Endodermal cell (in vitro differentiated cells): ENCODE measurements at regions not wholly inside any gene's neighbourhood (a gene's known extent, or its start where the extent isn't known, plus 50 kb on each side); places are given as distances from the start of the nearest gene placed in this dataset.

Experiments
- DNase-seq: peaks from one replicate; pipeline ENCODE4 v3.0.0-alpha.2; 2017
- H3K27ac ChIP-seq: 2 replicates; pipeline ENCODE4 v1.5.1; 2013; ENCODE audit warnings: mild to moderate bottlenecking, low read depth, low read length, moderate library complexity
- H3K27me3 ChIP-seq: 2 replicates; pipeline ENCODE4 v1.6.1; 2013; ENCODE audit warnings: mild to moderate bottlenecking, low read length, moderate library complexity; ENCODE audit not compliant: insufficient read depth, control insufficient read depth, poor library complexity, severe bottlenecking
- H3K36me3 ChIP-seq: 2 replicates; pipeline ENCODE4 v1.7.0; 2013; ENCODE audit warnings: mild to moderate bottlenecking, low read length, moderate library complexity; ENCODE audit not compliant: control insufficient read depth, insufficient read depth
- H3K4me1 ChIP-seq: one replicate; pipeline ENCODE4 v1.7.0; 2013; ENCODE audit warnings: low read length; ENCODE audit not compliant: control insufficient read depth, insufficient read depth
- H3K4me3 ChIP-seq: 2 replicates; pipeline ENCODE4 v1.5.1; 2013; ENCODE audit warnings: mild to moderate bottlenecking, low read length, moderate library complexity
- H3K9ac ChIP-seq: 2 replicates; pipeline ENCODE4 v1.6.1; 2013; ENCODE audit warnings: mild to moderate bottlenecking, low read length, moderate library complexity; ENCODE audit not compliant: poor library complexity, severe bottlenecking; ENCODE audit errors: extremely low read depth
- H3K9me3 ChIP-seq: 2 replicates; pipeline ENCODE4 v1.6.1; 2013; ENCODE audit warnings: mild to moderate bottlenecking, low read length, moderate library complexity; ENCODE audit not compliant: control insufficient read depth
- H3K27ac Mint-ChIP-seq: 2 replicates; pipeline ENCODE4 v1.8.0; 2020; ENCODE audit warnings: mixed read lengths
- H3K27me3 Mint-ChIP-seq: 2 replicates; pipeline ENCODE4 v1.8.0; 2021; ENCODE audit warnings: mild to moderate bottlenecking, mixed read lengths; ENCODE audit not compliant: insufficient read depth
- H3K36me3 Mint-ChIP-seq: 2 replicates; pipeline ENCODE4 v1.8.0; 2020; ENCODE audit warnings: low read depth, mixed read lengths
- H3K4me1 Mint-ChIP-seq: 2 replicates; pipeline ENCODE4 v1.8.0; 2020; ENCODE audit warnings: mixed read lengths
- H3K4me3 Mint-ChIP-seq: 2 replicates; pipeline ENCODE4 v1.8.0; 2020; ENCODE audit warnings: mild to moderate bottlenecking, moderate library complexity, mixed read lengths
- H3K9me3 Mint-ChIP-seq: 2 replicates; pipeline ENCODE4 v1.8.0; 2020; ENCODE audit warnings: mild to moderate bottlenecking, mixed read lengths
- CTCF ChIP-seq: fragments of 200-600 bp; sonication (generic); conservative IDR thresholded peaks from 2 replicates; pipeline ENCODE4 v1.5.0; 2021; ENCODE audit warnings: antibody characterized with exemption, mild to moderate bottlenecking
- WGBS, 2 experiments: methylation state at CpG; one replicate each; pipeline versions ENCODE4 v1.1.5 to v1.1.7; 2013; ENCODE audit warnings: missing lambda C conversion rate in 2 of 2, mixed read lengths in 1 of 2; ENCODE audit not compliant: insufficient coverage in 1 of 2, insufficient read length in 1 of 2; 5-methylcytosine and 5-hydroxymethylcytosine counted together

- H3K27me3 Mint-ChIP-seq = no peaks in the 10 kb centered on the region
Measured at GRCh38 chr9:110083866-110084265, 124.1 kb downstream of the C9orf152 start.

GRCh38 chr9:110086537-110086936 is 121.4 kb downstream of the C9orf152 start:
- H3K4me1 Mint-ChIP-seq = peaks cover 14% of the 10 kb centered on the region
- Histone ChIP-seq H3K4me1 (no peaks in the 10 kb centered on the region), H3K9ac (no peak overlapping the region), H3K27me3 (no peaks in the 10 kb centered on the region), H3K27ac (no peak overlapping the region), H3K4me3 (no peak overlapping the region), H3K9me3 (no peaks in the 10 kb centered on the region), H3K36me3 (no peaks in the 10 kb centered on the region)
- no peak overlapping the region for H3K27ac Mint-ChIP-seq
- H3K36me3 Mint-ChIP-seq = no peaks in the 10 kb centered on the region
- WGBS, 2 experiments = 83 to 98% methylated on average over 1 of the region's 1 CpG
- no peak for DNase-seq
- TF ChIP-seq CTCF = no peak
- no peaks in the 10 kb centered on the region for H3K27me3 Mint-ChIP-seq
- no peaks in the 10 kb centered on the region for H3K9me3 Mint-ChIP-seq
- no peak overlapping the region for H3K4me3 Mint-ChIP-seq

More at GRCh38 chr9:110083866-110084265, 124.1 kb downstream of the C9orf152 start:
- DNase-seq = no peak
- no peak for TF ChIP-seq CTCF
- Mint-ChIP-seq H3K4me3 (no peak overlapping the region), H3K36me3 (no peaks in the 10 kb centered on the region), H3K4me1 (peaks cover 13% of the 10 kb centered on the region), H3K27ac (no peak overlapping the region), H3K9me3 (no peaks in the 10 kb centered on the region)
- H3K9me3 ChIP-seq = no peaks in the 10 kb centered on the region
- no peaks in the 10 kb centered on the region for H3K27me3 ChIP-seq
- H3K4me3 ChIP-seq = no peak overlapping the region
- H3K9ac ChIP-seq = no peak overlapping the region
- WGBS, 2 experiments = 92 to 97% methylated on average over 3 of the region's 3 CpGs
- no peaks in the 10 kb centered on the region for H3K36me3 ChIP-seq
- no peak overlapping the region for H3K27ac ChIP-seq
- no peaks in the 10 kb centered on the region for H3K4me1 ChIP-seq

DNA sequence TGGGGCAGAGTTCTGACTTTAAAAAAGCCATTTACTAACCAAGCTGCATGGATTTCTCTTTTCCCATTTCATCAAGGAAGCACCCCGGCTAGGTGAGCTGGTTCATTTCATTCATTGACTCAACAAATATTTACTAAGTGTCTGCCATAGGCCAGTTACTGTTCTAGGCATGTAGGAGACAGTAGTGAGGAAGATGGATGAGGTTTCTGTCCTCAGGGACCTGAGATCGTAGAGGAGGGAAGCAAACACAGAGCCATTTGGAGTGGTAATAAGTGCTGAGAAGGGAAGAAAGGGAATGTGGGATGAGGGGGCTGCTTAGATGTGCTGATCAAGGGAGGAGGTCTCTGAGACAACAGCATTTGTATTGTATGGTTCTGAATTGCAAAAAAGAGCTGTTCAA is 120.4 kb downstream of the C9orf152 start:
- peaks cover 11% of the 10 kb centered on the region for H3K4me1 Mint-ChIP-seq
- Histone ChIP-seq H3K36me3 (no peaks in the 10 kb centered on the region), H3K9ac (no peak overlapping the region), H3K4me3 (no peak overlapping the region), H3K27me3 (no peaks in the 10 kb centered on the region), H3K27ac (no peak overlapping the region), H3K4me1 (no peaks in the 10 kb centered on the region), H3K9me3 (no peaks in the 10 kb centered on the region)
- no peaks in the 10 kb centered on the region for H3K9me3 Mint-ChIP-seq
- H3K27ac Mint-ChIP-seq = no peak overlapping the region
- no peak for TF ChIP-seq CTCF
- no peak for DNase-seq
- WGBS, 2 experiments = 78 to 88% methylated on average over 1 to 2 of the region's 2 CpGs
- H3K4me3 Mint-ChIP-seq = no peak overlapping the region
- no peaks in the 10 kb centered on the region for H3K36me3 Mint-ChIP-seq
- no peaks in the 10 kb centered on the region for H3K27me3 Mint-ChIP-seq
